Mucosa of stomach (tissue), 1 donor: ENCODE measurements at regions not wholly inside any gene's neighbourhood (a gene's known extent, or its start where the extent isn't known, plus 50 kb on each side); places are given as distances from the start of the nearest gene placed in this dataset.
"Not testable (repeated sequence)": the region's sequence is repeated elsewhere in the genome, so short reads cannot be mapped to it uniquely, and the experiment has no call there.

Experiments used
- H3K27me3 ChIP-seq: one replicate; pipeline ENCODE4 v1.7.0; 2013; ENCODE audit warnings: mild to moderate bottlenecking, low read length; ENCODE audit not compliant: control insufficient read depth, insufficient read depth
- H3K36me3 ChIP-seq: one replicate; pipeline ENCODE4 v1.7.0; 2013; ENCODE audit warnings: low read length; ENCODE audit not compliant: control insufficient read depth, insufficient read depth
- H3K4me1 ChIP-seq: one replicate; pipeline ENCODE4 v1.7.0; 2013; ENCODE audit warnings: mild to moderate bottlenecking, low read length; ENCODE audit not compliant: control insufficient read depth, insufficient read depth
- H3K4me3 ChIP-seq: one replicate; pipeline ENCODE4 v1.7.0; 2013; ENCODE audit warnings: low read length
- H3K9ac ChIP-seq: one replicate; pipeline ENCODE4 v1.7.0; 2013; ENCODE audit warnings: mild to moderate bottlenecking, low read length, moderate library complexity
- H3K9me3 ChIP-seq: one replicate; pipeline ENCODE4 v1.7.0; 2013; ENCODE audit warnings: mild to moderate bottlenecking, low read length, moderate library complexity; ENCODE audit not compliant: control insufficient read depth
- donor health status: Pancreatic carcinoma.

- Histone ChIP-seq H3K4me1 (peaks cover 33% of the 10 kb centered on the region), H3K9ac (no peak overlapping the region), H3K9me3 (no peaks in the 10 kb centered on the region), H3K27me3 (no peaks in the 10 kb centered on the region), H3K36me3 (no peaks in the 10 kb centered on the region), H3K4me3 (no peak overlapping the region)
Observed at GRCh38 chr21:15289246-15289645, 224.4 kb upstream of the NRIP1 start.

GRCh38 chr21:15289896-15290841 lies 225.4 kb upstream of the NRIP1 start:
- H3K36me3 ChIP-seq = no peaks in the 10 kb centered on the region
- no peak overlapping the region for H3K4me3 ChIP-seq
- no peaks in the 10 kb centered on the region for H3K9me3 ChIP-seq
- H3K9ac ChIP-seq = no peak overlapping the region
- H3K4me1 ChIP-seq = peaks cover 33% of the 10 kb centered on the region
- no peaks in the 10 kb centered on the region for H3K27me3 ChIP-seq

GRCh38 chr21:15291621-15292266 lies 226.9 kb upstream of the NRIP1 start:
- H3K9ac ChIP-seq = no peak overlapping the region
- no peak overlapping the region for H3K4me3 ChIP-seq
- no peaks in the 10 kb centered on the region for H3K27me3 ChIP-seq
- no peaks in the 10 kb centered on the region for H3K36me3 ChIP-seq
- peaks cover 33% of the 10 kb centered on the region for H3K4me1 ChIP-seq
- no peaks in the 10 kb centered on the region for H3K9me3 ChIP-seq

- H3K4me1 ChIP-seq = peaks cover 33% of the 10 kb centered on the region
- H3K36me3 ChIP-seq = no peaks in the 10 kb centered on the region
- H3K4me3 ChIP-seq = no peak overlapping the region
- H3K9ac ChIP-seq = no peak overlapping the region
- H3K27me3 ChIP-seq = no peaks in the 10 kb centered on the region
- H3K9me3 ChIP-seq = no peaks in the 10 kb centered on the region
Observed at GRCh38 chr21:15293240-15293639, 228.4 kb upstream of the NRIP1 start.

- H3K36me3 ChIP-seq = no peaks in the 10 kb centered on the region
- H3K27me3 ChIP-seq = no peaks in the 10 kb centered on the region
- H3K9me3 ChIP-seq = no peaks in the 10 kb centered on the region
- no peak overlapping the region for H3K4me3 ChIP-seq
- peaks cover 27% of the 10 kb centered on the region for H3K4me1 ChIP-seq
- H3K9ac ChIP-seq = no peak overlapping the region
Observed at GRCh38 chr21:15295875-15296274, 231.1 kb upstream of the NRIP1 start.

- Histone ChIP-seq H3K4me3 (no peak overlapping the region), H3K27me3 (no peaks in the 10 kb centered on the region), H3K9ac (no peak overlapping the region), H3K36me3 (no peaks in the 10 kb centered on the region), H3K9me3 (no peaks in the 10 kb centered on the region), H3K4me1 (peaks cover 8% of the 10 kb centered on the region)
Observed at GRCh38 chr21:15297824-15298223, 233.0 kb upstream of the NRIP1 start.

GRCh38 chr21:15298306-15298705 lies 233.5 kb upstream of the NRIP1 start:
- H3K4me1 ChIP-seq = peaks cover 4% of the 10 kb centered on the region
- no peaks in the 10 kb centered on the region for H3K9me3 ChIP-seq
- no peaks in the 10 kb centered on the region for H3K36me3 ChIP-seq
- no peaks in the 10 kb centered on the region for H3K27me3 ChIP-seq
- H3K4me3 ChIP-seq = no peak overlapping the region
- H3K9ac ChIP-seq = no peak overlapping the region

GRCh38 chr21:15298755-15299154 lies 234.0 kb upstream of the NRIP1 start:
- H3K36me3 ChIP-seq, H3K4me3 ChIP-seq, H3K4me1 ChIP-seq, H3K9ac ChIP-seq, H3K9me3 ChIP-seq, H3K27me3 ChIP-seq: not testable (repeated sequence)

- Histone ChIP-seq H3K9me3 (no peaks in the 10 kb centered on the region), H3K4me1 (no peaks in the 10 kb centered on the region), H3K36me3 (no peaks in the 10 kb centered on the region), H3K27me3 (no peaks in the 10 kb centered on the region), H3K9ac (no peak overlapping the region), H3K4me3 (no peak overlapping the region)
Observed at GRCh38 chr21:15300131-15300530, 235.3 kb upstream of the NRIP1 start.

GRCh38 chr21:15301014-15301413 lies 236.2 kb upstream of the NRIP1 start:
- no peaks in the 10 kb centered on the region for H3K27me3 ChIP-seq
- H3K36me3 ChIP-seq = no peaks in the 10 kb centered on the region
- no peak overlapping the region for H3K4me3 ChIP-seq
- no peak overlapping the region for H3K9ac ChIP-seq
- no peaks in the 10 kb centered on the region for H3K9me3 ChIP-seq
- H3K4me1 ChIP-seq = no peaks in the 10 kb centered on the region

- H3K9ac ChIP-seq = no peak overlapping the region
- H3K27me3 ChIP-seq = no peaks in the 10 kb centered on the region
- no peaks in the 10 kb centered on the region for H3K36me3 ChIP-seq
- H3K4me1 ChIP-seq = no peaks in the 10 kb centered on the region
- H3K4me3 ChIP-seq = no peak overlapping the region
- H3K9me3 ChIP-seq = no peaks in the 10 kb centered on the region
Observed at GRCh38 chr21:15301736-15302135, 236.9 kb upstream of the NRIP1 start.

GRCh38 chr21:15306271-15306670 lies 241.5 kb upstream of the NRIP1 start:
- Histone ChIP-seq H3K27me3 (no peaks in the 10 kb centered on the region), H3K4me1 (no peaks in the 10 kb centered on the region), H3K9ac (no peak overlapping the region), H3K4me3 (no peak overlapping the region), H3K36me3 (no peaks in the 10 kb centered on the region), H3K9me3 (no peaks in the 10 kb centered on the region)
